ENCODE measurements at regions not wholly inside any gene's neighbourhood (a gene's known extent, or its start where the extent isn't known, plus 50 kb on each side); places are given as distances from the start of the nearest gene placed in this dataset.

DNA sequence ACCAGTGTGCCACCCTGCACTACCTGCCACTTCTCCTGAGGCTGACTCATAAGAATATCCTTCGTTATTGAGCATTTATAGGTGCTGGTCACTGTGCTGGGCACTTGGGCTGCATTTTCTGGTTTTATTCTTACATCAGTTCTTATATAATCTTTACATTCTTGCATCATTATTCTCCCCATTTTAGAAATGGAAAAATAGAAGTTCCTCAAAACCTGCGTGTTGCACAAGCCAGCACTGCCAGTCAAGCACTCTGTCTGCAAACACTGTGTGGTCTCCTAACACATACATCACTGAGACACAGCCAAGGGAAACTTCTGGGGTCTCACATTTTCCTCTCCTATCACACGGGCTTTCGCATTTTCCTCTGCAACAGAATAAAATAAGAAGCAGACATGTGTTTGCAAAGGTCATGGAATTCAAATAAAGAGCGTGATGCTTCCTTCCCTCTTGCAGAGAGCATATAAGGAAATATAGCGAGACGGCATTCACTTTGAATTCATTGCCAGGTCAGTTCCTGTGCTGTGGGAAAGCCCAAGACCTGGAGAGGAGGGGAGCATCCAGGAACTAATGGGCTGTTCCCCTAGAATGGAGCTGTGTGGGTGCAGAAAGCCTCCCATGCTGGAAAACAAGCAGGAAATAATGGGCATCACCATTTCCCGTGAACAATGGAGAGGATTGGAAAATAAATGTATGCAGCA, 73.9 kb upstream of the SEZ6L start:
- Histone ChIP-seq H3K4me3 (no peak overlapping the region), H3K27ac (no peak overlapping the region), H3K9me3 (no peaks in the 10 kb centered on the region), H3K27me3 (no peaks in the 10 kb centered on the region), H3K36me3 (replicated peaks in 1 of 2; ENCODE audit: insufficient read depth in 1 of 2, low read depth in 2 of 2) (no peaks in the 10 kb centered on the region), H3K4me1 (no peaks in the 10 kb centered on the region)
- intact Hi-C loops (cut with DNase I) = no loop called here
- ATAC-seq (no peak), DNase-seq (no peak)
- TF ChIP-seq, protein P1, sequence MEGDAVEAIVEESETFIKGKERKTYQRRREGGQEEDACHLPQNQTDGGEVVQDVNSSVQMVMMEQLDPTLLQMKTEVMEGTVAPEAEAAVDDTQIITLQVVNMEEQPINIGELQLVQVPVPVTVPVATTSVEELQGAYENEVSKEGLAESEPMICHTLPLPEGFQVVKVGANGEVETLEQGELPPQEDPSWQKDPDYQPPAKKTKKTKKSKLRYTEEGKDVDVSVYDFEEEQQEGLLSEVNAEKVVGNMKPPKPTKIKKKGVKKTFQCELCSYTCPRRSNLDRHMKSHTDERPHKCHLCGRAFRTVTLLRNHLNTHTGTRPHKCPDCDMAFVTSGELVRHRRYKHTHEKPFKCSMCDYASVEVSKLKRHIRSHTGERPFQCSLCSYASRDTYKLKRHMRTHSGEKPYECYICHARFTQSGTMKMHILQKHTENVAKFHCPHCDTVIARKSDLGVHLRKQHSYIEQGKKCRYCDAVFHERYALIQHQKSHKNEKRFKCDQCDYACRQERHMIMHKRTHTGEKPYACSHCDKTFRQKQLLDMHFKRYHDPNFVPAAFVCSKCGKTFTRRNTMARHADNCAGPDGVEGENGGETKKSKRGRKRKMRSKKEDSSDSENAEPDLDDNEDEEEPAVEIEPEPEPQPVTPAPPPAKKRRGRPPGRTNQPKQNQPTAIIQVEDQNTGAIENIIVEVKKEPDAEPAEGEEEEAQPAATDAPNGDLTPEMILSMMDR (IDR thresholded peaks at IDR 0.05) = no peak
- no peak for TF ChIP-seq POLR2A (IDR thresholded peaks at IDR 0.05)
- WGBS, 2 donors = 42 to 56% methylated on average over 8 of the region's 8 CpGs

DNA sequence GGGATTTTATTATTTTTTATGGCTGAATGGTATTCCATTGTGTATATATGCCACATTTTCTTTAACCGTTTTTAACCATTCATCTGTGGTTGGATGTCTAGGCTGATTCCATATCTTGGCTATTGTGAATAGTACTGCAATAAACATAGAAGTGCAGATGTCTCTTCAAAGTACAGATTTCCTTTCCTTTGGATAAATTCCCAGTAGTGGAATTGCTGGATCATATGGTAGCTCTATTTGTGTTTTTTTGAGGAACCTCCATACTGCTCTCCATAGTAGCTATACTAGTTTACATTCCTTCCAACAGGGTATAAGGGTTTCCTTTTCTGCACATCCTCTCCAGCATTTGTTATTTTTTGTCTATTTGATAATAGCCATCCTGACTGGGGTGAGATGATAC, 71.9 kb upstream of the SEZ6L start:
- no peaks in the 10 kb centered on the region for H3K36me3 ChIP-seq (replicated peaks in 1 of 2; ENCODE audit: insufficient read depth in 1 of 2, low read depth in 2 of 2)
- H3K4me1 ChIP-seq = no peaks in the 10 kb centered on the region
- H3K27me3 ChIP-seq = no peaks in the 10 kb centered on the region
- intact Hi-C loops (cut with DNase I) = no loop called here
- DNase-seq = no peak
- WGBS, 2 donors = 48 to 84% methylated on average over 1 of the region's 1 CpG
- no peak overlapping the region for H3K27ac ChIP-seq
- no peak for ATAC-seq
- H3K4me3 ChIP-seq = no peak overlapping the region
- no peaks in the 10 kb centered on the region for H3K9me3 ChIP-seq
- TF ChIP-seq POLR2A (IDR thresholded peaks at IDR 0.05) = no peak
- TF ChIP-seq, protein P1 (IDR thresholded peaks at IDR 0.05) = no peak

DNA sequence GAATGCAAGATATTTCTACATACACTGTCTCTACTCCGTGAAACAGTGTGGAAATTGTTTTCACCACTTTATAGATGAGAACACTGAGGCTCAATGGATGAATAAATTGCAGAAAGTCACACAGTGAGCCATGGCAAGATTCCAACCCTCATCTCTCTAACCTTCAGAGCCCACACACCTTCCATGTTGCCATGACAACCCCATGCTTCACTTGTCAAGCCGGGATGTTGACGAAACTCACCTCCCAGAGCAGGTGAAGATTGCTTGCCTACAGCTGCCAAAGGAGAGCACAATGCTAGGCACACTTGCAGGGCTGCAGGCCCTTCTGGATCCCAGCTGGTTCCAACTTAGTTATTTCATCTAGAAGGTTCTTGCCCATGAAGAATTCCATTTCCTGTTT, 71.4 kb upstream of the SEZ6L start:
- H3K9me3 ChIP-seq = no peaks in the 10 kb centered on the region
- no peaks in the 10 kb centered on the region for H3K27me3 ChIP-seq
- DNase-seq (no peak), ATAC-seq (no peak)
- no peak overlapping the region for H3K27ac ChIP-seq
- no peaks in the 10 kb centered on the region for H3K36me3 ChIP-seq (replicated peaks in 1 of 2; ENCODE audit: insufficient read depth in 1 of 2, low read depth in 2 of 2)
- H3K4me3 ChIP-seq = no peak overlapping the region
- intact Hi-C loops (cut with DNase I) = no loop called here
- H3K4me1 ChIP-seq = no peaks in the 10 kb centered on the region
- 63 to 74% methylated on average over 3 of the region's 3 CpGs for WGBS, 2 donors
- TF ChIP-seq, protein P1 (IDR thresholded peaks at IDR 0.05) = no peak
- no peak for TF ChIP-seq POLR2A (IDR thresholded peaks at IDR 0.05)

DNA sequence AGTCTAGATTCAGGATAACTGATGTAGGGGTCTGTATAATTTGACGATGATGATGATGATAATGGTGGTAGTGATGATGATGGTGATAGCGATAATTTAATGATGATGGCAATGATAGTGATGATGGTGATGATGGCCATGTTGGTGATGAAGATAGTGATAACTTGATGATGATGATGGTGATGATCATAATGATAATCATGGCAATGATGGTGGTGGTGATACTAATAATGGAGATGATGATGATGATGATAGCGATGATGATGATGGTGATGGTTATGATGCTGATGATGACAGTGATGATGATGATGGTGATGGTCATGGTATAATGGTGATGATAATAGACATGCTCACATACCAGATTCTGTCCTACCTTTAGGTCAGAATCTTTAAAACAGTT, 66.2 kb upstream of the SEZ6L start:
- Histone ChIP-seq H3K27me3 (no peaks in the 10 kb centered on the region), H3K27ac (no peak overlapping the region), H3K36me3 (replicated peaks in 1 of 2; ENCODE audit: insufficient read depth in 1 of 2, low read depth in 2 of 2) (no peaks in the 10 kb centered on the region), H3K9me3 (no peaks in the 10 kb centered on the region), H3K4me3 (no peak overlapping the region), H3K4me1 (no peaks in the 10 kb centered on the region)
- WGBS, 2 donors = 63 to 86% methylated on average over 3 of the region's 3 CpGs
- DNase-seq (no peak), ATAC-seq (no peak)
- TF ChIP-seq, protein P1 (IDR thresholded peaks at IDR 0.05) = no peak
- TF ChIP-seq POLR2A (IDR thresholded peaks at IDR 0.05) = no peak
- intact Hi-C loops (cut with DNase I) = no loop called here

DNA sequence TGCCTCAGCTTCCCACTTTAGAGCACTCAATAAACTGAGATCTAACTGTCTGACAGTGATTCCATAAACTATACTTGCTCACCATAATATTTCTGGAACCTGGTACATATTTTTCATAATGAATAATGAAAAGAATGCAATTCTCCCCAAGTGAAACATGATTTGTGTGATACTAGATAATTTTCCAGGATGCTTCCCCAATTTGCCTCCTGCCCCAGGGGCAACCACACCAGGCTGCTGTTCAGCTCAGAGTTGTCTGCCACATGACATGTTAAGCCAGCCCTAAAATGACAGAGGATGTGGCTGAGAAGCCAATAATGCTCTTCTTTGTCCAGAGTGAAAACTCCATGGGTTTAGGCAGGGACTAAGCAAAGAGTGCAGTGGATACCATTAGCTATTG, 62.9 kb upstream of the SEZ6L start:
- ATAC-seq = no peak
- H3K9me3 ChIP-seq = no peaks in the 10 kb centered on the region
- intact Hi-C loops (cut with DNase I) = no loop called here
- H3K36me3 ChIP-seq (replicated peaks in 1 of 2; ENCODE audit: insufficient read depth in 1 of 2, low read depth in 2 of 2) = no peaks in the 10 kb centered on the region
- H3K27ac ChIP-seq = no peak overlapping the region
- H3K4me3 ChIP-seq = no peak overlapping the region
- no peak for DNase-seq
- no peaks in the 10 kb centered on the region for H3K4me1 ChIP-seq
- no peaks in the 10 kb centered on the region for H3K27me3 ChIP-seq
- TF ChIP-seq, protein P1 (IDR thresholded peaks at IDR 0.05) = no peak
- no peak for TF ChIP-seq POLR2A (IDR thresholded peaks at IDR 0.05)

Measured in body of pancreas (tissue), 4 donors.